Thymus (tissue), 11 donors: ENCODE measurements at regions not wholly inside any gene's neighbourhood (a gene's known extent, or its start where the extent isn't known, plus 50 kb on each side); places are given as distances from the start of the nearest gene placed in this dataset.

Experiments
- DNase-seq, 9 donors: peaks; one replicate each; pipeline ENCODE4 v3.0.0-alpha.2; 2013; ENCODE audit warnings: low spot score in 9 of 9, low read depth in 6 of 9, missing footprints in 1 of 9
- H3K27ac ChIP-seq, 2 donors: one replicate each; pipeline ENCODE4 v1.5.1; 2013; ENCODE audit warnings: control low read depth in 1 of 2, low read depth in 1 of 2, low read length in 1 of 2, mild to moderate bottlenecking in 1 of 2, moderate library complexity in 1 of 2
- H3K27me3 ChIP-seq, 2 donors: one replicate each; pipeline ENCODE4 v1.5.1; 2013; ENCODE audit warnings: low read length in 1 of 2; ENCODE audit not compliant: control insufficient read depth in 2 of 2, insufficient read depth in 1 of 2
- H3K36me3 ChIP-seq, 2 donors: one replicate each; pipeline ENCODE4 v1.5.1; 2013; ENCODE audit warnings: low read length in 1 of 2, mild to moderate bottlenecking in 1 of 2, moderate library complexity in 1 of 2; ENCODE audit not compliant: control insufficient read depth in 2 of 2, insufficient read depth in 2 of 2
- H3K4me1 ChIP-seq, 2 donors: one replicate each; pipeline ENCODE4 v1.5.1; 2013; ENCODE audit warnings: low read length in 2 of 2; ENCODE audit not compliant: control insufficient read depth in 2 of 2, insufficient read depth in 2 of 2
- H3K4me3 ChIP-seq, 2 donors: one replicate each; pipeline ENCODE4 v1.5.1; 2013; ENCODE audit warnings: low read length in 2 of 2, control low read depth in 1 of 2, mild to moderate bottlenecking in 1 of 2
- H3K9me3 ChIP-seq, 2 donors: one replicate each; pipeline ENCODE4 v1.5.1; 2013; ENCODE audit warnings: low read length in 1 of 2, mild to moderate bottlenecking in 1 of 2; ENCODE audit not compliant: control insufficient read depth in 2 of 2, insufficient read depth in 1 of 2
- WGBS: extraction: QIAGEN DNeasy Blood & Tissue Kit; methylation state at CpG from one replicate; pipeline ENCODE4 v1.1.7; 2013; 5-methylcytosine and 5-hydroxymethylcytosine counted together
- donor health status: healthy.

DNA sequence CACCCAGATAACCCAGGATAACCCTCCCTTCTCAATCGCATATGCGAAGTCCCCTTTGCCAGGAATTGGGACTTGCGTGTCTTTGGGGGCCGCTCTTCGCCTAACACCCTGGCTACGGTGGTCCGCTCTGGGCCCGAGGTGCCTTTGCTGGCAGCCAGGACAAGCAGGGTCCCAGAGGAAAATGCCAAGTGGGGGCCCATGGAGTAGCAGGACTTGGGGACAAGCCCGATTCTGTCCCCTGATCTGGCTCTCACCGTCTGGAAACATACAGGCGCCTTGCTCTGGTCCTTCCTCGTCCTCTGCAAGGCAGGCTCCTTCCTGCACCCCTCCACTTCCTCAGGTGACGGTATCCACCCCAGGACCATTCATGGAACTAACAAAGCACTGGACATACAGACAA, 78.1 kb upstream of the UNC5A start:
- Histone ChIP-seq H3K4me1 (no peaks in the 10 kb centered on the region), H3K4me3 (no peak overlapping the region), H3K27ac (no peak overlapping the region), H3K27me3 (peaks cover 6 to 53% of the 10 kb centered on the region in 2 donors), H3K9me3 (no peaks in the 10 kb centered on the region), H3K36me3 (no peaks in the 10 kb centered on the region)
- WGBS, result 86% methylated on average over 13 of the region's 13 CpGs
- no peak for DNase-seq

- H3K9me3 ChIP-seq, result no peaks in the 10 kb centered on the region
- no peak overlapping the region for H3K27ac ChIP-seq
- DNase-seq, result no peak
- H3K4me3 ChIP-seq, result no peak overlapping the region
- H3K27me3 ChIP-seq, result peaks cover 3 to 53% of the 10 kb centered on the region in 2 donors
- H3K36me3 ChIP-seq, result no peaks in the 10 kb centered on the region
- H3K4me1 ChIP-seq, result no peaks in the 10 kb centered on the region
- 89% methylated on average over 21 of the region's 21 CpGs for WGBS
These were observed 77.5 kb upstream of the UNC5A start for GRCh38 chr5:176732736-176733405.

DNA sequence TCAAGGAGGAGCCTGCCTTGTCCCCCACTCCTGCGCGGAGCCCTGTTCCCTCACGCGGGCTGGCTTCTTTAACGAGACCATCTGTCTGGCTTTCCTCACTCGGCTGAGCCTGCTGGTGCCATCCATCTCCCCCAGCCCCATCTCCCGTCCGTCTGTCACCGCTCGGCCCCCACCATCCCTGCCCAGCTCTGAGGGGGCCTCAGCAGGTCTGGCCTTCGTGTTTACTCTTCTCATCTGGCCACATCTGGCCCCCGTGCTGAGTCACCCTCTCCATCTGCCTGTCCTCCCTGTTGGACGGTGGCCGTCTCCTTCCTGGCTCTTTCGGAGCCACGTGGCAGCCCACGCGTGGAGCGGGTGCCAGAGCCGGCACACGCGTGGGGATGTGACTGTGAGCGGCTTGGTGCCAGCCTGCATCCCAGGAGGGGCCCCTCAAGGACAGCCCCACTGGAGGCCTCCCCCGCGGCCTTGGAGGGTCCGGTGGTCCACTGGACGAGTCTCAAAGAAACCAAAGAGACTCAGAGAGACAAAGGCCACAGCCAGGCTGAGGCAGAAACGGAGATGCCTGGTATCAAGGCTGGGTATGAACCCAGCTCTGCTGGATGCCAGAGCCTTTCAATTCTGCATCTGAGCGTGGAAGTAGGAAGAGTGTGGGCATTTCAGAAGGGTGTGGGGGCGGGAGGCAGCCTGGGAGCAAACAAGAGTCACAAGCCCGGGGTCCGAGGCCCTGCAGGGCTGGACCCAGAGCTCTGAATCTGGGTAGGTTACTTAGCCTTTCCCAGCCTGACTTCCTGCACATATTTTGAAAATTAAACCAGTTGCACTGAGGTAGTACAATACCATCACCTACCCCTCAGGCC, 76.7 kb upstream of the UNC5A start:
- Histone ChIP-seq H3K4me3 (no peak overlapping the region), H3K9me3 (no peaks in the 10 kb centered on the region), H3K36me3 (no peaks in the 10 kb centered on the region), H3K4me1 (no peaks in the 10 kb centered on the region), H3K27me3 (peaks cover 0 to 52% of the 10 kb centered on the region in 2 donors), H3K27ac (no peak overlapping the region)
- WGBS, result 85% methylated on average over 32 of the region's 32 CpGs
- DNase-seq, result no peak

DNA sequence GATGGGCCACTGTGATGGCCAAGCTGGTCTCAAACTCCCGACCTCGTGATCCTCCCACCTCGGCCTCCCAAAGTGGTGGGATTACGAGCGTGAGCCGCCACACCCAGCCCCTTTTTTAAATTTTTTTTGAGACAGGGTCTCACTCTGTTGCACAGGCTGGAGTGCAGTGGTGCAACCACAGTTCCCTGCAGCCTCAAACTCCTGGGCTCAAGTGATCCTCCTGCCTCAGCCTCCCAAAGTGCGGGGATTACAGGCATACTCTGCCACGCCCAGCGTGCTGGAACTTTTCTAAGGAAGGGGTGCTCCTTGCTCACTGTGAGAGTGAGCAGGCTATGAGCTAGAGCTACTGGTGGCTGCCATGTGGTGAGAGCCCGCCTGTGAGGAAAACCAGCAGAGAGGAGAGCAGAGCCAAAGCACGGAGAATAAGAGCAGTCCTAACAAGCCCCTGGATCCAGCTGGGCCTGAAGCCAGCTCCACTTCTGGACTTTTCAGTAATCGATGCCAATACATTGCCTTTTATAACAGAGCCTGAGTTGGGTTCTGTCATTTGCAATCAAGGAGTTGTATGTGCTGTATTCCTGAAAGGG, 75.5 kb upstream of the UNC5A start:
- H3K4me3 ChIP-seq, result no peak overlapping the region
- H3K9me3 ChIP-seq, result peaks cover 0 to 1% of the 10 kb centered on the region in 2 donors
- peaks cover 0 to 56% of the 10 kb centered on the region in 2 donors for H3K27me3 ChIP-seq
- H3K4me1 ChIP-seq, result no peaks in the 10 kb centered on the region
- no peak overlapping the region for H3K27ac ChIP-seq
- no peak for DNase-seq
- 96% methylated on average over 12 of the region's 12 CpGs for WGBS
- H3K36me3 ChIP-seq, result no peaks in the 10 kb centered on the region

- Histone ChIP-seq H3K4me3 (no peak overlapping the region), H3K36me3 (no peaks in the 10 kb centered on the region), H3K27ac (no peak overlapping the region), H3K4me1 (no peaks in the 10 kb centered on the region), H3K27me3 (peaks cover 6 to 60% of the 10 kb centered on the region in 2 donors), H3K9me3 (peaks cover 1 to 4% of the 10 kb centered on the region in 2 donors)
- WGBS, result 79% methylated on average over 16 of the region's 16 CpGs
- no peak for DNase-seq
These were observed 74.7 kb upstream of the UNC5A start for GRCh38 chr5:176735383-176736265.

- DNase-seq, result no peak
- Histone ChIP-seq H3K27me3 (peaks cover 11 to 68% of the 10 kb centered on the region in 2 donors), H3K36me3 (no peaks in the 10 kb centered on the region), H3K4me1 (no peaks in the 10 kb centered on the region), H3K4me3 (no peak overlapping the region), H3K9me3 (peaks cover 1 to 4% of the 10 kb centered on the region in 2 donors), H3K27ac (no peak overlapping the region)
- 69% methylated on average over 10 of the region's 10 CpGs for WGBS
These were observed 73.9 kb upstream of the UNC5A start for GRCh38 chr5:176736301-176736930.

DNA sequence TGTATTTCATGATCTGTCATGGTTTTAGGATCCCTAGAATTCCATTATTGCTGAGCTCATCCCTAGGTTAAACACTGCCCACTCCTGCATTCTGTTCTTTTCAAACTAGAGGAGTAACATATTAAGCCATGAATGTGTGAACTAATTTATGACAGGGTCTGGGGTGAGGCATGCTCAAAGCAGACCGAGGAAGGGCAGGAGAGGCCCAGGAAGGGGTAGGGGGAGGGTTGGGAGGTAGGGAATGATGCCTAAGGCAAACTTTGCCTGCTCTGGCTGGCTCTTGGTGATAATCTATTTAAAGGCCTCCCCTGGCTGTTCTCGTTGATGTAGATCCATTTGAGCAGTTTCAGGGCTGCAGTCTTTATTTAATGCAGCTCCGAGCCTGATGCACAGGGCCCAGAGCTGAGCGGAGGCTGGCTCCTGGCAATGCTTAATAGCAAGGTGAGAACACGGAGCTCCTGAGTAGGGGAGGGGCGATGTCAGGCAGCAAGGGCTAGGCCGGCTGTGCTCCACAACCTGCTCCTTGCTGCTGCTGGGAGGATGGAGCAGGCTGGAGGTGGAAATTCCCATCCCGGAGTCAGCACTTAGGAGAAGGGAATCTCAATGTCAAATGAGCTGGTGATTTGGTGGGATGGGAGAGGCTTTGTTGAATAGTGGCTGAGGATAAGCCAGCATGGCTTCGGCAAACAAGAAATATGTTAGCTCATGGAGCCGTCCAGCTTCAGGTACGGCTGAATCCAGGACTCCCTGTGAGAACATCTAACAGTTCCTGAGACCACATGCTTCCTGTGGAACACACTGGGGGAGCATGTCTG, 73.2 kb upstream of the UNC5A start:
- Histone ChIP-seq H3K9me3 (peaks cover 1 to 4% of the 10 kb centered on the region in 2 donors), H3K4me3 (no peak overlapping the region), H3K27ac (no peak overlapping the region), H3K4me1 (no peaks in the 10 kb centered on the region), H3K36me3 (no peaks in the 10 kb centered on the region), H3K27me3 (peaks cover 17 to 74% of the 10 kb centered on the region in 2 donors)
- DNase-seq, result no peak
- 75% methylated on average over 11 of the region's 11 CpGs for WGBS
